SK-N-SH (cell line): ENCODE measurements at regions not wholly inside any gene's neighbourhood (a gene's known extent, or its start where the extent isn't known, plus 50 kb on each side); places are given as distances from the start of the nearest gene placed in this dataset.

Experiments used
- CTCF ChIA-PET: fragments of 300-600, 350-600 bp; formaldehyde crosslinking; extraction: SDS; loops from one replicate; lab custom pipeline; 2021; lab: Yijun Ruan, JAX
- POLR2A ChIA-PET: fragments of 350-600 bp; sonication (Branson Sonifier 250); formaldehyde crosslinking; extraction: SDS; loops from one replicate; lab custom pipeline; 2020; ENCODE audit warnings: antibody characterized with exemption, inconsistent platforms; lab: Yijun Ruan, JAX
- DNase-seq: peaks from one replicate; pipeline ENCODE4 v3.0.0; 2012
- H2AFZ ChIP-seq: fragments of 200-600 bp; sonication (generic); 2 replicates; pipeline ENCODE4 v1.8.1; 2016; ENCODE audit warnings: antibody characterized with exemption, mild to moderate bottlenecking, low read depth
- H3F3A ChIP-seq: fragments of 200-600 bp; sonication (generic); replicated peaks from 2 replicates; pipeline ENCODE3; 2016; ENCODE audit warnings: antibody characterized with exemption, mild to moderate bottlenecking; ENCODE audit not compliant: insufficient read depth
- H3K27ac ChIP-seq, 2 experiments: fragments of 200-500 bp in 1 of 2; fragments of 200-600 bp in 1 of 2; sonication (Bioruptor generic) in 1 of 2; sonication (generic), shearing (Covaris generic) in 1 of 2; 2 replicates each; pipeline versions ENCODE4 v1.5.1 to v1.6.1; 2014 to 2016; ENCODE audit warnings: low read depth in 2 of 2, inconsistent platforms in 1 of 2, low read length in 1 of 2, mild to moderate bottlenecking in 1 of 2, mixed read lengths in 1 of 2
- H3K27me3 ChIP-seq: fragments of 200-600 bp; sonication (generic), shearing (Covaris generic); 2 replicates; pipeline ENCODE4 v1.6.1; 2016; ENCODE audit warnings: mixed run types; ENCODE audit not compliant: insufficient read depth
- H3K36me3 ChIP-seq, 2 experiments: fragments of 200-500 bp in 1 of 2; fragments of 200-600 bp in 1 of 2; sonication (Bioruptor generic) in 1 of 2; sonication (generic) in 1 of 2; replicated peaks in 1 of 2; 2 replicates each; pipeline versions ENCODE3 to v1.5.1; 2014 to 2016; ENCODE audit warnings: low read length in 1 of 2, mild to moderate bottlenecking in 1 of 2; ENCODE audit not compliant: insufficient read depth in 2 of 2, control insufficient read depth in 1 of 2
- H3K4me1 ChIP-seq, 2 experiments: fragments of 200-500 bp in 1 of 2; fragments of 200-600 bp in 1 of 2; sonication (Bioruptor generic) in 1 of 2; sonication (generic), shearing (Covaris generic) in 1 of 2; 2 replicates each; pipeline versions ENCODE4 v1.5.1 to v1.6.1; 2014 to 2016; ENCODE audit warnings: low read depth in 1 of 2, low read length in 1 of 2, mixed run types in 1 of 2; ENCODE audit not compliant: insufficient read depth in 2 of 2, control insufficient read depth in 1 of 2
- H3K4me2 ChIP-seq: fragments of 200-600 bp; sonication (generic), shearing (Covaris generic); 2 replicates; pipeline ENCODE4 v1.6.1; 2017; ENCODE audit warnings: mixed run types
- H3K4me3 ChIP-seq, 2 experiments: fragments of 200-500 bp in 1 of 2; fragments of 200-600 bp in 1 of 2; sonication (Bioruptor generic) in 1 of 2; sonication (generic), shearing (Covaris generic) in 1 of 2; 2 replicates each; pipeline versions ENCODE4 v1.5.1 to v1.8.1; 2014 to 2016; ENCODE audit warnings: low read depth in 2 of 2, inconsistent platforms in 1 of 2, low read length in 1 of 2, mild to moderate bottlenecking in 1 of 2, mixed read lengths in 1 of 2, moderate library complexity in 1 of 2
- H3K79me2 ChIP-seq: fragments of 200-600 bp; sonication (generic); 2 replicates; pipeline ENCODE4 v1.8.1; 2017; ENCODE audit warnings: mild to moderate bottlenecking; ENCODE audit not compliant: insufficient read depth
- H3K9ac ChIP-seq: fragments of 200-600 bp; sonication (generic); 2 replicates; pipeline ENCODE4 v1.6.1; 2017; ENCODE audit warnings: mixed run types
- H3K9me2 ChIP-seq: fragments of 200-600 bp; sonication (generic); 2 replicates; pipeline ENCODE4 v1.6.1; 2017; ENCODE audit warnings: mixed run types
- H3K9me3 ChIP-seq: fragments of 200-600 bp; sonication (generic); 2 replicates; pipeline ENCODE4 v1.6.1; 2017; ENCODE audit warnings: mixed run types, mild to moderate bottlenecking, moderate library complexity
- H4K20me1 ChIP-seq: fragments of 200-600 bp; sonication (generic); 2 replicates; pipeline ENCODE4 v1.6.1; 2017; ENCODE audit warnings: mild to moderate bottlenecking, mixed run types; ENCODE audit not compliant: insufficient read depth
- FOXM1 ChIP-seq: IDR thresholded peaks from 2 replicates; pipeline ENCODE4 v1.4.0; 2012; ENCODE audit warnings: low read depth, mild to moderate bottlenecking
- GABPA ChIP-seq: IDR thresholded peaks from 2 replicates; pipeline ENCODE4 v1.4.0; 2012; ENCODE audit warnings: low read depth, mild to moderate bottlenecking
- JUND ChIP-seq: IDR thresholded peaks from 2 replicates; pipeline ENCODE4 v1.4.0; 2012
- MXI1 ChIP-seq: IDR thresholded peaks from 2 replicates; pipeline ENCODE4 v1.6.1; 2012; ENCODE audit warnings: mild to moderate bottlenecking, low read depth, low read length, improper control_type of control experiment
- NFIC ChIP-seq: IDR thresholded peaks from 2 replicates; pipeline ENCODE4 v1.4.0; 2012; ENCODE audit warnings: borderline replicate concordance
- NRF1 ChIP-seq: IDR thresholded peaks from 2 replicates; pipeline ENCODE4 v1.6.1; 2012; ENCODE audit warnings: low read depth, mild to moderate bottlenecking, low read length
- POLR2AphosphoS5 ChIP-seq: IDR thresholded peaks from 2 replicates; pipeline ENCODE4 v1.6.1; 2012; ENCODE audit warnings: low read depth, low read length
- RAD21 ChIP-seq: IDR thresholded peaks from 2 replicates; pipeline ENCODE4 v1.6.1; 2012; ENCODE audit warnings: mild to moderate bottlenecking, low read length
- REST ChIP-seq: IDR thresholded peaks from 2 replicates; pipeline ENCODE4 v1.6.1; 2012; ENCODE audit warnings: mild to moderate bottlenecking, low read depth, low read length, moderate library complexity
- RFX5 ChIP-seq: IDR thresholded peaks from 2 replicates; pipeline ENCODE4 v1.6.1; 2012; ENCODE audit warnings: mild to moderate bottlenecking, improper control_type of control experiment, low read length
- SIN3A ChIP-seq: IDR thresholded peaks from 2 replicates; pipeline ENCODE4 v1.6.1; 2012; ENCODE audit warnings: low read depth, mild to moderate bottlenecking, low read length, moderate library complexity, borderline replicate concordance
- TCF12 ChIP-seq: IDR thresholded peaks from 2 replicates; pipeline ENCODE4 v1.4.0; 2012
- USF1 ChIP-seq: IDR thresholded peaks from 2 replicates; pipeline ENCODE4 v1.4.0; 2012; ENCODE audit warnings: low read depth, borderline replicate concordance
- USF2 ChIP-seq: fragments of 150-350 bp; IDR thresholded peaks from 2 replicates; pipeline ENCODE4 v1.6.1; 2017; ENCODE audit warnings: antibody characterized with exemption, low read length, low read depth, borderline replicate concordance
- ZBTB33 ChIP-seq: IDR thresholded peaks from 2 replicates; pipeline ENCODE4 v1.4.0; 2012; ENCODE audit warnings: low read depth, borderline replicate concordance
- WGBS: methylation state at CpG from one replicate; pipeline ENCODE4 v1.1.6; 2017; ENCODE audit warnings: low lambda C conversion rate; 5-methylcytosine and 5-hydroxymethylcytosine counted together

- no peak overlapping the region for H3K27ac ChIP-seq
- H4K20me1 ChIP-seq, result no peaks in the 10 kb centered on the region
- H3K27me3 ChIP-seq, result no peaks in the 10 kb centered on the region
- TF ChIP-seq REST (no peak), POLR2AphosphoS5 (no peak), MXI1 (no peak), USF1 (no peak), JUND (no peak), GABPA (no peak), USF2 (no peak), TCF12 (no peak)
- TF ChIP-seq, all 33 proteins: peak for 0
- H3K36me3 ChIP-seq, result peaks cover 0 to 6% of the 10 kb centered on the region in 2 experiments
- no peak for DNase-seq
- no peaks in the 10 kb centered on the region for H3F3A ChIP-seq
- no peaks in the 10 kb centered on the region for H3K79me2 ChIP-seq
- H3K4me2 ChIP-seq, result no peak overlapping the region
- CTCF ChIA-PET, result interaction anchor here (0.9 kb wide), 1 partner anchor 8 kb away, joined by 3 read pairs; no protein-coding TSS in a partner anchor
- no peak overlapping the region for H3K9ac ChIP-seq
- H3K4me3 ChIP-seq, result no peak overlapping the region
- POLR2A ChIA-PET, result no interaction called here
- 28% methylated on average over 1 of the region's 1 CpG for WGBS
- no peaks in the 10 kb centered on the region for H3K9me3 ChIP-seq
- H3K9me2 ChIP-seq, result no peaks in the 10 kb centered on the region
- no peaks in the 10 kb centered on the region; a peak in 2 of 4 replicates for H3K4me1 ChIP-seq
- no peak overlapping the region for H2AFZ ChIP-seq
These were observed 328.4 kb downstream of the PLA2G4A start for GRCh38 chr1:187157115-187157514.

- peaks cover 0 to 1% of the 10 kb centered on the region in 2 experiments for H3K36me3 ChIP-seq
- H2AFZ ChIP-seq, result no peak overlapping the region
- DNase-seq, result no peak
- H3K9me3 ChIP-seq, result no peaks in the 10 kb centered on the region
- H3K4me2 ChIP-seq, result no peak overlapping the region
- no peak overlapping the region for H3K4me3 ChIP-seq
- H3K9ac ChIP-seq, result no peak overlapping the region
- CTCF ChIA-PET, result no interaction called here
- no peaks in the 10 kb centered on the region; a peak in 2 of 4 replicates for H3K4me1 ChIP-seq
- H3K27ac ChIP-seq, result no peak overlapping the region
- H4K20me1 ChIP-seq, result no peaks in the 10 kb centered on the region
- TF ChIP-seq SIN3A, result no peak
- no peak for TF ChIP-seq ZBTB33
- no peak for TF ChIP-seq RFX5
- no peak for TF ChIP-seq USF1
- TF ChIP-seq RAD21, result no peak
- TF ChIP-seq JUND, result no peak
- no peak for TF ChIP-seq NFIC
- no peak for TF ChIP-seq FOXM1
- TF ChIP-seq POLR2AphosphoS5, result no peak
- TF ChIP-seq NRF1, result no peak
- no peaks in the 10 kb centered on the region for H3F3A ChIP-seq
- H3K27me3 ChIP-seq, result no peaks in the 10 kb centered on the region
- no peaks in the 10 kb centered on the region for H3K79me2 ChIP-seq
- no peaks in the 10 kb centered on the region for H3K9me2 ChIP-seq
- POLR2A ChIA-PET, result no interaction called here
- WGBS, result 75% methylated on average over 2 of the region's 2 CpGs
These were observed 328.8 kb downstream of the PLA2G4A start for GRCh38 chr1:187157552-187157951.
